IMR-90 (cell line): ENCODE measurements at regions not wholly inside any gene's neighbourhood (a gene's known extent, or its start where the extent isn't known, plus 50 kb on each side); places are given as distances from the start of the nearest gene placed in this dataset.

Source experiments
- ATAC-seq: fragments of 200-7000 bp; cut with Tn5 transposase; 2 replicates; pipeline ENCODE4 v1.9.1; 2020; ENCODE audit warnings: low read depth, mild to moderate bottlenecking, moderate library complexity
- BruUV-seq: library from RNA; stranded (reverse); fragments of 400-500 nt; replicated peaks from 2 replicates; lab custom pipeline; 2021; lab: Mats Ljungman, UMichigan
- CTCF ChIA-PET: fragments of 300-600 bp; formaldehyde crosslinking; extraction: SDS; loops from one replicate; lab custom pipeline; 2021; ENCODE audit warnings: antibody characterized with exemption; lab: Yijun Ruan, JAX
- POLR2A ChIA-PET: fragments of 300-600 bp; sonication (Branson Sonifier 250); formaldehyde crosslinking; loops from one replicate; lab custom pipeline; 2022; ENCODE audit warnings: antibody characterized with exemption; ENCODE audit not compliant: unreplicated experiment; lab: Charles Lee
- DNase-seq: peaks from one replicate; pipeline ENCODE4 v3.0.0; 2013
- H2AFZ ChIP-seq: replicated peaks from 2 replicates; pipeline ENCODE3; 2013; ENCODE audit warnings: low read length, mild to moderate bottlenecking; ENCODE audit not compliant: poor library complexity
- H2AK5ac ChIP-seq: 2 replicates; pipeline ENCODE4 v1.6.1; 2013; ENCODE audit warnings: low read depth, low read length, inconsistent platforms
- H2AK9ac ChIP-seq: replicated peaks from 2 replicates; pipeline ENCODE3; 2013; ENCODE audit warnings: mild to moderate bottlenecking, low read depth, low read length, moderate library complexity; ENCODE audit not compliant: poor library complexity
- H2BK120ac ChIP-seq: 2 replicates; pipeline ENCODE4 v1.6.1; 2013; ENCODE audit warnings: low read depth, low read length, inconsistent platforms
- H2BK15ac ChIP-seq: 3 replicates; pipeline ENCODE4 v1.6.1; 2013; ENCODE audit warnings: low read depth, low read length, inconsistent platforms
- H2BK20ac ChIP-seq: 2 replicates; pipeline ENCODE4 v1.6.1; 2013; ENCODE audit warnings: low read depth, mild to moderate bottlenecking, inconsistent platforms, low read length, moderate library complexity
- H2BK5ac ChIP-seq: 2 replicates; pipeline ENCODE4 v1.6.1; 2013; ENCODE audit warnings: mild to moderate bottlenecking, low read depth, low read length, inconsistent platforms; ENCODE audit not compliant: poor library complexity, severe bottlenecking
- H3K14ac ChIP-seq: replicated peaks from 2 replicates; pipeline ENCODE4 v1.6.1; 2013; ENCODE audit warnings: low read depth, low read length, inconsistent platforms
- H3K18ac ChIP-seq: 2 replicates; pipeline ENCODE4 v1.6.1; 2013; ENCODE audit warnings: low read depth, low read length, control low read depth
- H3K23ac ChIP-seq: 2 replicates; pipeline ENCODE4 v1.6.1; 2013; ENCODE audit warnings: low read depth, low read length, inconsistent platforms
- H3K27ac ChIP-seq: 2 replicates; pipeline ENCODE4 v1.5.1; 2013; ENCODE audit warnings: mild to moderate bottlenecking, control low read depth, low read length; ENCODE audit not compliant: insufficient read depth
- H3K27me3 ChIP-seq: 2 replicates; pipeline ENCODE4 v1.6.1; 2013; ENCODE audit warnings: low read length; ENCODE audit not compliant: control insufficient read depth, insufficient read depth
- H3K36me3 ChIP-seq: 2 replicates; pipeline ENCODE4 v1.6.1; 2013; ENCODE audit warnings: low read length, mixed read lengths; ENCODE audit not compliant: control insufficient read depth, insufficient read depth
- H3K4ac ChIP-seq: 2 replicates; pipeline ENCODE4 v1.6.1; 2013; ENCODE audit warnings: low read depth, low read length, inconsistent platforms
- H3K4me1 ChIP-seq: 2 replicates; pipeline ENCODE4 v1.6.1; 2013; ENCODE audit warnings: low read length, mixed read lengths; ENCODE audit not compliant: control insufficient read depth, insufficient read depth
- H3K4me2 ChIP-seq: 2 replicates; pipeline ENCODE4 v1.6.1; 2013; ENCODE audit warnings: low read depth, mild to moderate bottlenecking, control low read depth, low read length, moderate library complexity
- H3K4me3 ChIP-seq: 2 replicates; pipeline ENCODE4 v1.5.1; 2013; ENCODE audit warnings: low read depth, mild to moderate bottlenecking, control low read depth, low read length, moderate library complexity; ENCODE audit not compliant: insufficient read depth
- H3K56ac ChIP-seq: 2 replicates; pipeline ENCODE4 v1.6.1; 2013; ENCODE audit warnings: low read length, inconsistent platforms; ENCODE audit not compliant: insufficient read depth; ENCODE audit errors: extremely low read depth
- H3K79me1 ChIP-seq, 2 experiments: 2 replicates each; pipeline ENCODE4 v1.6.1; 2013; ENCODE audit warnings: low read length in 2 of 2, inconsistent platforms in 1 of 2, low read depth in 1 of 2
- H3K9ac ChIP-seq: 2 replicates; pipeline ENCODE4 v1.6.1; 2013; ENCODE audit warnings: low read depth, low read length, control low read depth
- H3K9me1 ChIP-seq: 2 replicates; pipeline ENCODE4 v1.6.1; 2013; ENCODE audit warnings: low read length, inconsistent platforms; ENCODE audit not compliant: insufficient read depth
- H3K9me3 ChIP-seq: 2 replicates; pipeline ENCODE4 v1.6.1; 2013; ENCODE audit warnings: low read length; ENCODE audit not compliant: control insufficient read depth, insufficient read depth
- H4K20me1 ChIP-seq: 2 replicates; pipeline ENCODE4 v1.6.1; 2013; ENCODE audit warnings: low read length, inconsistent platforms; ENCODE audit not compliant: insufficient read depth
- H4K5ac ChIP-seq: 2 replicates; pipeline ENCODE4 v1.6.1; 2013; ENCODE audit warnings: mild to moderate bottlenecking, low read depth, low read length, control low read depth
- H4K8ac ChIP-seq, 2 experiments: 2 replicates each; pipeline ENCODE4 v1.6.1; 2013; ENCODE audit warnings: low read depth in 2 of 2, low read length in 2 of 2, control low read depth in 1 of 2, inconsistent platforms in 1 of 2
- H4K91ac ChIP-seq: 2 replicates; pipeline ENCODE4 v1.6.1; 2013; ENCODE audit warnings: low read depth, low read length, inconsistent platforms; ENCODE audit not compliant: insufficient read depth
- BHLHE40 ChIP-seq: fragments of 150-350 bp; IDR thresholded peaks from 2 replicates; pipeline ENCODE4 v1.6.1; 2016; ENCODE audit warnings: mild to moderate bottlenecking, low read depth, low read length
- CEBPB ChIP-seq: IDR thresholded peaks from 2 replicates; pipeline ENCODE4 v1.6.1; 2012; ENCODE audit warnings: low read depth, low read length, improper control_type of control experiment
- SMC3 ChIP-seq: fragments of 150-350 bp; IDR thresholded peaks from 2 replicates; pipeline ENCODE4 v1.6.1; 2016; ENCODE audit warnings: low read depth, mild to moderate bottlenecking, antibody characterized with exemption, low read length, moderate library complexity
- WGBS, 2 experiments: methylation state at CpG; one replicate each; pipeline versions ENCODE4 v1.1.5 to v1.1.7; 2013; ENCODE audit warnings: missing lambda C conversion rate in 2 of 2; ENCODE audit not compliant: insufficient read length in 1 of 2; ENCODE audit errors: extremely low coverage in 2 of 2; 5-methylcytosine and 5-hydroxymethylcytosine counted together
- dilution Hi-C: fragments of 300-500 bp; cut with HindIII; formaldehyde crosslinking; loops from one replicate; pipeline ENCODE4 v1.14.3; 2018; ENCODE audit warnings: low sequenced_read_pairs; ENCODE audit not compliant: unreplicated experiment
- in situ Hi-C: fragments of 300-500 bp; cut with MboI; formaldehyde crosslinking; loops from 3 replicates; pipeline ENCODE4 v1.14.3; 2019; ENCODE audit warnings: low sequenced_read_pairs, inconsistent platforms, mixed read lengths
- intact Hi-C: fragments of 100-400 bp; cut with micrococcal nuclease; formaldehyde crosslinking; loops from 2 replicates; pipeline ENCODE4 v1.10.0; 2022
- TF ChIP-seq, protein P1 (sequence below): fragments of 150-350 bp; IDR thresholded peaks from 2 replicates; pipeline ENCODE4 v1.6.1; 2016; ENCODE audit warnings: low read depth, mild to moderate bottlenecking, low read length, moderate library complexity, borderline replicate concordance

DNA sequence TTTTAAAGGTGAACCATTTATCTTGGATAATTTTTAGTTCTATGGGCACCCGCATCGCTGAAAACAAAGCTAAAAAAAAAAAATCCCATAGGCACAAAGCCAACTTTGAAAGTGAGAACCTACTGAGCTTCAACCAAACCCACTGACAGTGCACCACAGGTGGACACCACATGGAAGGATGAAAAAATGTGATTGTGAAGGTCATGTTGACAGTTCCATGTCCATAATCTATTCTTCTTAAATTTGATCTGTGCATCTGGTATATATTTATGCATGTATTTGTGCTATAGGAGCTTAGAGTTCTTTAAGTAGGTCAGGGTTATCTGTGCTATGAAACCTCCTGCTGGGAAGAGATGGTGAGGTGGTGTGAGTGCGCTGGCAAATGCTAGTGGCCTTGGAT is 374.3 kb downstream of the SPRY1 start:
- Histone ChIP-seq H4K20me1 (no peaks in the 10 kb centered on the region), H3K23ac (no peak overlapping the region), H2AFZ (no peak overlapping the region), H3K27me3 (no peaks in the 10 kb centered on the region), H2AK5ac (no peak overlapping the region), H2AK9ac (no peak overlapping the region), H3K4me1 (peaks cover 5% of the 10 kb centered on the region), H3K18ac (no peak overlapping the region), H3K56ac (no peak overlapping the region), H4K8ac (no peak overlapping the region), H3K79me1 (no peaks in the 10 kb centered on the region), H3K9ac (no peak overlapping the region), H2BK15ac (no peak overlapping the region), H3K4ac (no peak overlapping the region; the same call in 1 of the 2 replicates), H2BK120ac (peak overlapping the region; percentile 6; the same call in 1 of the 2 replicates), H3K14ac (no peak overlapping the region), H3K9me3 (no peaks in the 10 kb centered on the region), H3K36me3 (no peaks in the 10 kb centered on the region), H2BK5ac (no peak overlapping the region), H2BK20ac (no peak overlapping the region), H3K4me2 (no peak overlapping the region), H3K4me3 (no peak overlapping the region), H3K27ac (no peak overlapping the region), H3K9me1 (no peaks in the 10 kb centered on the region; the same call in 1 of the 2 replicates), H4K91ac (no peak overlapping the region), H4K5ac (no peak overlapping the region)
- CTCF ChIA-PET: no interaction called here
- intact Hi-C loops (loop anchor here (5.0 kb wide), 1 partner anchor 1166 kb away; no protein-coding TSS in a partner anchor), dilution Hi-C loops (no loop called here), in situ Hi-C loops (loop anchor here (10.0 kb wide), 1 partner anchor 484 kb away; no protein-coding TSS in a partner anchor)
- DNase-seq: no peak
- BruUV-seq: no TSS peak
- POLR2A ChIA-PET: no interaction called here
- ATAC-seq: no peak
- no CpG with 5 or more reads among the region's 3 CpGs for WGBS, 2 experiments
- TF ChIP-seq CEBPB (no peak), SMC3 (no peak), BHLHE40 (no peak)
- TF ChIP-seq, protein P1, sequence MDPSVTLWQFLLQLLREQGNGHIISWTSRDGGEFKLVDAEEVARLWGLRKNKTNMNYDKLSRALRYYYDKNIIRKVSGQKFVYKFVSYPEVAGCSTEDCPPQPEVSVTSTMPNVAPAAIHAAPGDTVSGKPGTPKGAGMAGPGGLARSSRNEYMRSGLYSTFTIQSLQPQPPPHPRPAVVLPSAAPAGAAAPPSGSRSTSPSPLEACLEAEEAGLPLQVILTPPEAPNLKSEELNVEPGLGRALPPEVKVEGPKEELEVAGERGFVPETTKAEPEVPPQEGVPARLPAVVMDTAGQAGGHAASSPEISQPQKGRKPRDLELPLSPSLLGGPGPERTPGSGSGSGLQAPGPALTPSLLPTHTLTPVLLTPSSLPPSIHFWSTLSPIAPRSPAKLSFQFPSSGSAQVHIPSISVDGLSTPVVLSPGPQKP: no peak
